ENCODE measurements at regions not wholly inside any gene's neighbourhood (a gene's known extent, or its start where the extent isn't known, plus 50 kb on each side); places are given as distances from the start of the nearest gene placed in this dataset.

DNA sequence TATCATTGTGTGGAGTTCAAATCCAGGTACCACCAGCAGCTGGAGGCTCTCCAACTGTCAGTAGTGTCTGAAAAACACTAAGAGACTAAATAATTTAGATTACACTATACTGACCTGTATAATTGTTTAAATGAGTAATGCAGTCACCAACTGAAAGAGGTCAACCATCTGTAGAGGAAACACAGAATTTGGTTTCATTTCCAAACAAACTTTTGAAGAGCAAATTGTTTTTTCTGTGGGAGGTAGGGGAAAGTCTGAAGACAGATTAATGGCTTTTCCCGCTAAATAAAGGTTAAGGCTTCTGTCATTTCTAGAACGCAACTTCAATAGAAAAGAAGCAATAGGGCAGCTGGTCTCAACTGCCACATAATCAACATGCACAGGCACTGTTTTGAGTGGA, 462.6 kb downstream of the PRKD1 start:
- H3K79me2 ChIP-seq (ENCODE audit: control insufficient read depth, insufficient read depth, low read length): no peaks in the 10 kb centered on the region
- in situ Hi-C loops (cut with MboI): no loop called here
- 0% methylated on average over 1 of the region's 2 CpGs for WGBS (ENCODE audit: insufficient coverage, low coverage, missing lambda C conversion rate)
- no peak overlapping the region for H3K9ac ChIP-seq (ENCODE audit: insufficient read depth in 1 of 2, low read depth in 2 of 2, low read length in 2 of 2)
- FAIRE-seq (no peak), DNase-seq (ENCODE audit: extremely low read depth in 1 of 4, low spot score in 3 of 4) (no peak), ATAC-seq (no peak)
- ChIA-PET POLR2A (no interaction called here), CTCF (ENCODE audit: low intra/inter-chr PET ratio) (no interaction called here)
- BruUV-seq (replicated peaks): no TSS peak
- H3K27ac ChIP-seq (ENCODE audit: extremely low read depth, low read depth, low read length): no peak overlapping the region
- TF ChIP-seq RBM39 (optimal IDR thresholded peaks at IDR 0.05; ENCODE audit: low read depth, low read length) (no peak), TCF7L2 (IDR thresholded peaks at IDR 0.05; ENCODE audit: low read depth, low read length) (no peak), NONO (IDR thresholded peaks at IDR 0.05; ENCODE audit: low read depth in 2 of 2, low read length in 1 of 2) (no peak), ZNF121 (CRISPR knock-in tag; conservative IDR thresholded peaks at IDR 0.05) (no peak), CLOCK (CRISPR knock-in tag; IDR thresholded peaks at IDR 0.05; ENCODE audit: borderline replicate concordance) (no peak), AFF4 (CRISPR knock-in tag; IDR thresholded peaks at IDR 0.05) (no peak), STAT5B (CRISPR knock-in tag; IDR thresholded peaks at IDR 0.05) (no peak), CREBBP (IDR thresholded peaks at IDR 0.05; ENCODE audit: low read depth, low read length) (no peak), RHOXF2B (CRISPR knock-in tag; conservative IDR thresholded peaks at IDR 0.05) (no peak), ZFX (CRISPR knock-in tag; IDR thresholded peaks at IDR 0.05) (no peak), KAT2B (IDR thresholded peaks at IDR 0.05; ENCODE audit: low read depth, low read length) (no peak)
- TF ChIP-seq, protein P1, sequence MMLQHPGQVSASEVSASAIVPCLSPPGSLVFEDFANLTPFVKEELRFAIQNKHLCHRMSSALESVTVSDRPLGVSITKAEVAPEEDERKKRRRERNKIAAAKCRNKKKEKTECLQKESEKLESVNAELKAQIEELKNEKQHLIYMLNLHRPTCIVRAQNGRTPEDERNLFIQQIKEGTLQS (IDR thresholded peaks at IDR 0.05): no peak
- TF ChIP-seq, protein P1 (CRISPR knock-in tag; conservative IDR thresholded peaks at IDR 0.05): no peak
- TF ChIP-seq, protein P2, sequence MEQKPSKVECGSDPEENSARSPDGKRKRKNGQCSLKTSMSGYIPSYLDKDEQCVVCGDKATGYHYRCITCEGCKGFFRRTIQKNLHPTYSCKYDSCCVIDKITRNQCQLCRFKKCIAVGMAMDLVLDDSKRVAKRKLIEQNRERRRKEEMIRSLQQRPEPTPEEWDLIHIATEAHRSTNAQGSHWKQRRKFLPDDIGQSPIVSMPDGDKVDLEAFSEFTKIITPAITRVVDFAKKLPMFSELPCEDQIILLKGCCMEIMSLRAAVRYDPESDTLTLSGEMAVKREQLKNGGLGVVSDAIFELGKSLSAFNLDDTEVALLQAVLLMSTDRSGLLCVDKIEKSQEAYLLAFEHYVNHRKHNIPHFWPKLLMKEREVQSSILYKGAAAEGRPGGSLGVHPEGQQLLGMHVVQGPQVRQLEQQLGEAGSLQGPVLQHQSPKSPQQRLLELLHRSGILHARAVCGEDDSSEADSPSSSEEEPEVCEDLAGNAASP (IDR thresholded peaks at IDR 0.05): no peak
- H3K36me3 ChIP-seq (ENCODE audit: control insufficient read depth, insufficient read depth, low read length): no peaks in the 10 kb centered on the region
- H2AFZ ChIP-seq (ENCODE audit: low read depth, low read length): no peak overlapping the region
- H3K4me3 ChIP-seq: no peak overlapping the region
- H3K4me2 ChIP-seq (ENCODE audit: insufficient read depth, low read length): no peak overlapping the region
- no peaks in the 10 kb centered on the region for H4K20me1 ChIP-seq (replicated peaks; ENCODE audit: control insufficient read depth, insufficient read depth, low read length)
- H3K9me1 ChIP-seq (ENCODE audit: control insufficient read depth, insufficient read depth, low read length): no peaks in the 10 kb centered on the region
- no peaks in the 10 kb centered on the region for H3K4me1 ChIP-seq (replicated peaks in 1 of 2; ENCODE audit: control insufficient read depth in 2 of 2, insufficient read depth in 2 of 2, low read length in 2 of 2)
- no peaks in the 10 kb centered on the region for H3K9me3 ChIP-seq (replicated peaks; ENCODE audit: control insufficient read depth, insufficient read depth, low read depth, low read length)
- intact Hi-C loops (cut with micrococcal nuclease): no loop called here
- H3K27me3 ChIP-seq (ENCODE audit: control insufficient read depth in 2 of 2, insufficient read depth in 2 of 2, low read length in 2 of 2): no peaks in the 10 kb centered on the region
